ENCODE measurements at regions not wholly inside any gene's neighbourhood (a gene's known extent, or its start where the extent isn't known, plus 50 kb on each side); places are given as distances from the start of the nearest gene placed in this dataset.

- in situ Hi-C loops (cut with MboI; ENCODE audit: low sequenced_read_pairs), result no loop called here
- no peak overlapping the region for H2AK5ac ChIP-seq (ENCODE audit: low read depth, low read length)
- no peak overlapping the region for H2BK20ac ChIP-seq (ENCODE audit: low read depth, low read length)
- no peak overlapping the region for H3K4ac ChIP-seq (ENCODE audit: low read depth, low read length)
- H3K9me3 ChIP-seq (ENCODE audit: control insufficient read depth, insufficient read depth, low read length), result no peaks in the 10 kb centered on the region; the same call in 1 of the 2 replicates
- no peaks in the 10 kb centered on the region for H4K20me1 ChIP-seq (ENCODE audit: insufficient read depth, low read length)
- H3K14ac ChIP-seq (replicated peaks; ENCODE audit: low read depth, low read length), result no peak overlapping the region
- H4K5ac ChIP-seq (ENCODE audit: low read depth, low read length), result no peak overlapping the region
- no peak overlapping the region for H3K27ac ChIP-seq (ENCODE audit: insufficient read depth, low read length)
- CTCF ChIA-PET, result no interaction called here
- no peak overlapping the region for H2AFZ ChIP-seq (replicated peaks; ENCODE audit: low read length, poor library complexity)
- no peaks in the 10 kb centered on the region for H3K79me1 ChIP-seq (ENCODE audit: low read depth in 1 of 2, low read length in 2 of 2)
- no peaks in the 10 kb centered on the region for H3K27me3 ChIP-seq (ENCODE audit: control insufficient read depth, insufficient read depth, low read length)
- no peak overlapping the region for H3K56ac ChIP-seq (ENCODE audit: extremely low read depth, insufficient read depth, low read length)
- H2BK15ac ChIP-seq (ENCODE audit: low read depth, low read length), result no peak overlapping the region
- H3K4me1 ChIP-seq (ENCODE audit: control insufficient read depth, insufficient read depth, low read length), result no peaks in the 10 kb centered on the region
- H4K8ac ChIP-seq (ENCODE audit: low read depth in 2 of 2, low read length in 2 of 2), result no peak overlapping the region
- no peak for TF ChIP-seq MAFK (IDR thresholded peaks at IDR 0.05; ENCODE audit: low read depth, low read length)
- no peak for TF ChIP-seq BHLHE40 (IDR thresholded peaks at IDR 0.05; ENCODE audit: low read depth, low read length)
- no peak for TF ChIP-seq MAZ (IDR thresholded peaks at IDR 0.05; ENCODE audit: borderline replicate concordance, low read depth, low read length)
- no peak for TF ChIP-seq ELK1 (IDR thresholded peaks at IDR 0.05; ENCODE audit: borderline replicate concordance, low read depth, low read length)
- no peak for TF ChIP-seq POLR2A (IDR thresholded peaks at IDR 0.05; ENCODE audit: low read depth, low read length)
- TF ChIP-seq NFE2L2 (IDR thresholded peaks at IDR 0.05; ENCODE audit: low read depth, low read length), result no peak
- no peak for TF ChIP-seq CEBPB (IDR thresholded peaks at IDR 0.05; ENCODE audit: low read depth, low read length)
- no peak for TF ChIP-seq RFX5 (IDR thresholded peaks at IDR 0.05; ENCODE audit: low read depth, low read length)
- TF ChIP-seq CHD1 (IDR thresholded peaks at IDR 0.05; ENCODE audit: low read depth, low read length), result no peak
- no peak for TF ChIP-seq FOS (IDR thresholded peaks at IDR 0.05; ENCODE audit: low read depth, low read length)
- no peak for TF ChIP-seq RAD21 (IDR thresholded peaks at IDR 0.05; ENCODE audit: low read length)
- TF ChIP-seq RCOR1 (IDR thresholded peaks at IDR 0.05; ENCODE audit: insufficient replicate concordance, low read length), result no peak
- no peak overlapping the region for H3K9ac ChIP-seq (ENCODE audit: low read depth, low read length)
- intact Hi-C loops (cut with micrococcal nuclease), result no loop called here
- POLR2A ChIA-PET (ENCODE audit: unreplicated experiment), result no interaction called here
- H3K36me3 ChIP-seq (ENCODE audit: control insufficient read depth, insufficient read depth, low read length), result no peaks in the 10 kb centered on the region
- H3K9me1 ChIP-seq (ENCODE audit: insufficient read depth, low read length), result no peaks in the 10 kb centered on the region
- no peak overlapping the region for H2BK120ac ChIP-seq (ENCODE audit: low read depth, low read length)
- no peak overlapping the region for H4K91ac ChIP-seq (ENCODE audit: insufficient read depth, low read depth, low read length)
- no peak overlapping the region for H3K4me2 ChIP-seq (ENCODE audit: low read depth, low read length)
- WGBS, 2 experiments (ENCODE audit: extremely low coverage in 2 of 2, insufficient read length in 1 of 2), result 40% methylated on average over 1 of the region's 6 CpGs; no CpG with 5 or more reads in 1 of the 2 experiments
- H2BK5ac ChIP-seq (ENCODE audit: low read depth, low read length, poor library complexity, severe bottlenecking), result no peak overlapping the region
- BruUV-seq (replicated peaks), result no TSS peak
- DNase-seq, result no peak
- H3K23ac ChIP-seq (ENCODE audit: low read depth, low read length), result no peak overlapping the region
- H3K4me3 ChIP-seq (ENCODE audit: insufficient read depth, low read depth, low read length), result no peak overlapping the region
- dilution Hi-C loops (cut with HindIII; ENCODE audit: low sequenced_read_pairs, unreplicated experiment), result no loop called here
- H2AK9ac ChIP-seq (replicated peaks; ENCODE audit: low read depth, low read length, poor library complexity), result no peak overlapping the region
- ATAC-seq (ENCODE audit: low read depth), result no peak
- H3K18ac ChIP-seq (ENCODE audit: low read depth, low read length), result no peak overlapping the region
Measured at GRCh38 chr3:86254480-86254879, 736.5 kb downstream of the VGLL3 start.
